Heart right ventricle (tissue), 16 donors: ENCODE measurements at regions not wholly inside any gene's neighbourhood (a gene's known extent, or its start where the extent isn't known, plus 50 kb on each side); places are given as distances from the start of the nearest gene placed in this dataset.

Experiments used
- ATAC-seq, 8 donors: fragments of 200-7000 bp; cut with Tn5 transposase; one replicate each; pipeline ENCODE4 v1.9.1; 2020; ENCODE audit warnings: mild to moderate bottlenecking in 8 of 8, moderate library complexity in 8 of 8, moderate number of reproducible peaks in 1 of 8
- DNase-seq, 2 donors: peaks; one replicate each; pipeline ENCODE4 v3.0.0-alpha.2; 2020
- H3K27ac ChIP-seq, 10 donors: fragments of 200-600 bp; sonication (generic) in 2 of 10; one replicate each; pipeline versions ENCODE4 v1.5.0 to v1.8.0; 2020 to 2022; ENCODE audit warnings: mild to moderate bottlenecking in 3 of 10
- H3K27me3 ChIP-seq, 7 donors: fragments of 200-600 bp; one replicate each; pipeline ENCODE4 v1.8.0; 2021 to 2022; ENCODE audit warnings: mild to moderate bottlenecking in 2 of 7
- H3K36me3 ChIP-seq, 9 donors: fragments of 200-600 bp; sonication (generic) in 1 of 9; one replicate each; pipeline versions ENCODE4 v1.5.0 to v1.8.0; 2020 to 2022; ENCODE audit warnings: mild to moderate bottlenecking in 2 of 9
- H3K4me1 ChIP-seq, 9 donors: fragments of 200-600 bp; sonication (generic) in 1 of 9; one replicate each; pipeline versions ENCODE4 v1.5.0 to v1.8.0; 2020 to 2022; ENCODE audit warnings: mild to moderate bottlenecking in 4 of 9
- H3K4me3 ChIP-seq, 10 donors: fragments of 200-600 bp; sonication (generic) in 2 of 10; one replicate each; pipeline versions ENCODE4 v1.5.0 to v1.8.0; 2020 to 2022; ENCODE audit warnings: mild to moderate bottlenecking in 7 of 10, moderate library complexity in 2 of 10
- H3K9me3 ChIP-seq, 11 donors: fragments of 200-600 bp in 10 of 11; sonication (generic) in 2 of 11; one replicate each; pipeline versions ENCODE4 v1.5.0 to v1.8.0; 2013 to 2022; ENCODE audit warnings: mild to moderate bottlenecking in 2 of 11, control low read depth in 1 of 11, moderate library complexity in 1 of 11
- CTCF ChIP-seq, 9 donors: fragments of 200-600 bp; sonication (generic) in 2 of 9; IDR thresholded peaks; one replicate each; pipeline versions ENCODE4 v1.5.0 to v1.8.0; 2021 to 2022; ENCODE audit warnings: antibody characterized with exemption in 9 of 9, mild to moderate bottlenecking in 5 of 9, moderate library complexity in 1 of 9
- WGBS, 2 donors: extraction: QIAGEN DNeasy Blood & Tissue Kit; methylation state at CpG; one replicate each; pipeline ENCODE4 v1.1.7; 2013; ENCODE audit warnings: inconsistent platforms in 1 of 2; 5-methylcytosine and 5-hydroxymethylcytosine counted together
- intact Hi-C, 10 donors: fragments of 100-400 bp; cut with DNase I; formaldehyde crosslinking; loops; one replicate each; pipeline versions ENCODE4 v1.11.1 to v1.14.2; 2022
- donor health status: Arrhythmogenic right ventricular cardiomyopathy.
- donor health status: ischemic (EF 13 %, LVEDD 7.1; RV severe dilation, severe dysfunction).
- donor health status: healthy with polysubstance abuse.
- donor health status: DM: no; HTN: yes; CAD: no.
- donor health status: DM: no; HTN: no; CAD: no.
- donor health status: ischemic (EF 25% LVEDD 6.9; RV normal size, moderate dysfunction).
- donor health status: ischemic (EF 25% LVEDD 5.7; RV mildly dilated, moderate dysfunction).
- donor health status: healthy.
- donor health status: DM: yes; HTN: yes; CAD: no.
- donor health status: Ischemic cardiomyopathy.
- donor health status: ischemic (EF 35%, LVEDD 5.7; RV mildly dilated, moderate dysfunction).
- donor health status: nonischemic (EF 11% LVEDD 7.7; RV severe dilation, severe dysfunction).
- donor health status: DM: yes; HTN: yes; CAD: no.
- donor health status: PGD.
- donor health status: ischemic (EF 29% LVEDD 5.4; RV normal size, mild dysfunction).
- donor health status: nonischemic (EF 23%, LVEDD 6.1; RV moderate dilation, normal function).

- Histone ChIP-seq H3K4me1 (peaks cover 0 to 5% (median 0%) of the 10 kb centered on the region in 9 donors), H3K27me3 (no peaks in the 10 kb centered on the region), H3K36me3 (no peaks in the 10 kb centered on the region), H3K4me3 (no peak overlapping the region), H3K9me3 (no peaks in the 10 kb centered on the region), H3K27ac (no peak overlapping the region)
- WGBS, 2 donors = 37 to 48% methylated on average over 6 of the region's 6 CpGs
- TF ChIP-seq CTCF (IDR thresholded peaks at IDR 0.05) = no peak
- DNase-seq (no peak), ATAC-seq (no peak)
- intact Hi-C loops = loop anchor here in 2 of 10 donors (10.0 kb wide), 2 partner anchors 217 to 267 kb away; no protein-coding TSS in a partner anchor
Measured at GRCh38 chr12:47302111-47302671, 222.4 kb upstream of the AMIGO2 start.

DNA sequence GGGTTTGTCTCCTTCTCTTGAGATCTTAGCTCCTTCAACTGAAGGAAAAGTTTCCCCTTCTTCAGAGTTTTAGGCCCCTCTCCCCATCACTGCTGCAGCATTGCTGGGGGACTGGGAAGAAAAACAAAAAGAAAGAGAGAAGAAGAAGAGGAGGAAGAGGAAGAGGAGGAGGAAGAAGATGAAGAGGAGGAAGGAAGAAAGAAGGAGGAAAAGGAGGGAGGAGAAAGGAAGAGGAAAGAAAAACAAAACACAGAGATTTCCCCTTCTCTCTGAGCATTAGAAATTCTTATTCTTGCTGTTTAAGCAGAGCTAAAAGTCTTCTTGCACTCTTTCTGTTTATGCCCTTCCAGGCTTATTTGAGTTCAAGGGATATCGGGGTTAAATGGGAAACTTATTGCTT, 219.8 kb upstream of the AMIGO2 start:
- no peak for TF ChIP-seq CTCF (IDR thresholded peaks at IDR 0.05)
- DNase-seq (no peak), ATAC-seq (no peak)
- Histone ChIP-seq H3K4me3 (no peak overlapping the region), H3K27ac (no peak overlapping the region), H3K27me3 (no peaks in the 10 kb centered on the region), H3K36me3 (no peaks in the 10 kb centered on the region), H3K4me1 (peaks cover 0 to 5% (median 0%) of the 10 kb centered on the region in 9 donors), H3K9me3 (no peaks in the 10 kb centered on the region)
- intact Hi-C loops = no loop called here
- WGBS, 2 donors = 68 to 87% methylated on average over 1 of the region's 1 CpG

DNA sequence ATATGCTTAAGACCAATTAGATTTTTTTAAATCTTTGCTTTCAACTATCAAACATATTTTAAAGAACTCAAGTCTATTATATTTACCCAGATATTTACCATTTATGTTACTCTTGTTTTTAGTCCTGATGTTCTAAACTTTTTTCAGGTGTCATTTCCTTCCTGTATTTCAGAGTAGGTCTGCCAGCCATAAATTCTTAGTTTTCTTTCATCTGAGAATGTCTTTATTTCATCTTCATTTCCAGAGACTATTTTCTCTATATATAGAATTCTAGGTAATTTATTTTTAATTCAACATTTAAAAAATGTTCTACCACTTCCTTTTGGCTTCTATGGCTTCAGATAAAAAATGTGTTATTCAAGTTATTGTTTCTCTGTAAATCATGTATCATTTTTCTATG, 218.2 kb upstream of the AMIGO2 start:
- intact Hi-C loops = no loop called here
- peaks cover 0 to 5% (median 0%) of the 10 kb centered on the region in 9 donors for H3K4me1 ChIP-seq
- no peak for TF ChIP-seq CTCF (IDR thresholded peaks at IDR 0.05)

GRCh38 chr12:47296828-47297227, 217.1 kb upstream of the AMIGO2 start:
- no peaks in the 10 kb centered on the region for H3K36me3 ChIP-seq
- peaks cover 0 to 5% (median 0%) of the 10 kb centered on the region in 9 donors for H3K4me1 ChIP-seq
- H3K4me3 ChIP-seq = no peak overlapping the region
- TF ChIP-seq CTCF (IDR thresholded peaks at IDR 0.05) = no peak
- H3K27ac ChIP-seq = no peak overlapping the region
- intact Hi-C loops = no loop called here
- DNase-seq = no peak
- H3K27me3 ChIP-seq = no peaks in the 10 kb centered on the region
- ATAC-seq = no peak
- H3K9me3 ChIP-seq = no peaks in the 10 kb centered on the region

More for the DNA sequence above, 218.2 kb upstream of the AMIGO2 start:
- Histone ChIP-seq H3K36me3 (no peaks in the 10 kb centered on the region), H3K27me3 (no peaks in the 10 kb centered on the region), H3K27ac (no peak overlapping the region), H3K4me3 (no peak overlapping the region), H3K9me3 (no peaks in the 10 kb centered on the region)
- no peak for ATAC-seq
- DNase-seq = no peak
